Peyer's patch (tissue), 4 donors: ENCODE measurements at regions not wholly inside any gene's neighbourhood (a gene's known extent, or its start where the extent isn't known, plus 50 kb on each side); places are given as distances from the start of the nearest gene placed in this dataset.

Experiments used
- DNase-seq, 3 donors: peaks; one replicate each; pipeline ENCODE4 v3.0.0-alpha.2; 2017 to 2019
- H3K27ac ChIP-seq, 4 donors: fragments of 200-600 bp; sonication (generic); one replicate each; pipeline ENCODE4 v1.5.1; 2016 to 2019
- H3K27me3 ChIP-seq, 2 donors: fragments of 200-600 bp; sonication (generic); one replicate each; pipeline ENCODE4 v1.5.1; 2019
- H3K36me3 ChIP-seq, 3 donors: fragments of 200-600 bp; sonication (generic); one replicate each; pipeline ENCODE4 v1.5.1; 2016 to 2019
- H3K4me1 ChIP-seq, 4 donors: fragments of 200-600 bp; sonication (generic); one replicate each; pipeline ENCODE4 v1.5.1; 2016 to 2019
- H3K4me3 ChIP-seq, 4 donors: fragments of 200-600 bp; sonication (generic); 1 replicate in 3 of 4; 2 replicates in 1 of 4; pipeline ENCODE4 v1.5.1; 2016 to 2019; ENCODE audit warnings: mild to moderate bottlenecking in 1 of 4
- H3K9me3 ChIP-seq, 4 donors: fragments of 200-600 bp; sonication (generic); one replicate each; pipeline ENCODE4 v1.5.1; 2016 to 2019; ENCODE audit warnings: mild to moderate bottlenecking in 1 of 4
- CTCF ChIP-seq, 6 experiments: fragments of 450-650 bp in 4 of 6; fragments of 200-600 bp in 2 of 6; sonication (generic) in 1 of 6; IDR thresholded peaks; one replicate each; pipeline ENCODE4 v1.5.1; 2017 to 2019; ENCODE audit warnings: antibody characterized with exemption in 6 of 6, mild to moderate bottlenecking in 3 of 6, moderate library complexity in 1 of 6
- POLR2A ChIP-seq, 2 donors: fragments of 450-650 bp; IDR thresholded peaks; one replicate each; pipeline ENCODE4 v1.5.1; 2017; ENCODE audit warnings: antibody characterized with exemption in 2 of 2, mild to moderate bottlenecking in 2 of 2, moderate library complexity in 2 of 2

GRCh38 chr22:47343611-47344010 is 581.2 kb downstream of the TBC1D22A start:
- H3K4me1 ChIP-seq = no peaks in the 10 kb centered on the region
- H3K27me3 ChIP-seq = no peaks in the 10 kb centered on the region
- no peak for DNase-seq
- no peaks in the 10 kb centered on the region for H3K9me3 ChIP-seq
- no peak for TF ChIP-seq POLR2A (IDR thresholded peaks at IDR 0.05)
- TF ChIP-seq CTCF (IDR thresholded peaks at IDR 0.05) = no peak
- no peak overlapping the region for H3K4me3 ChIP-seq
- H3K27ac ChIP-seq = no peak overlapping the region
- no peaks in the 10 kb centered on the region for H3K36me3 ChIP-seq

- no peak for TF ChIP-seq CTCF (IDR thresholded peaks at IDR 0.05)
- Histone ChIP-seq H3K4me3 (no peak overlapping the region), H3K27me3 (no peaks in the 10 kb centered on the region), H3K4me1 (no peaks in the 10 kb centered on the region), H3K27ac (no peak overlapping the region), H3K9me3 (no peaks in the 10 kb centered on the region), H3K36me3 (no peaks in the 10 kb centered on the region)
- DNase-seq = peak in 1 of 3 donors; percentile 18
These were observed 580.0 kb downstream of the TBC1D22A start for GRCh38 chr22:47342446-47342845.

- H3K27ac ChIP-seq = no peak overlapping the region
- no peak overlapping the region for H3K4me3 ChIP-seq
- H3K4me1 ChIP-seq = no peaks in the 10 kb centered on the region
- DNase-seq = peak in 1 of 3 donors; percentile 27
- TF ChIP-seq CTCF (IDR thresholded peaks at IDR 0.05) (no peak), POLR2A (IDR thresholded peaks at IDR 0.05) (no peak)
- no peaks in the 10 kb centered on the region for H3K36me3 ChIP-seq
- no peaks in the 10 kb centered on the region for H3K27me3 ChIP-seq
- no peaks in the 10 kb centered on the region for H3K9me3 ChIP-seq
These were observed 579.0 kb downstream of the TBC1D22A start for GRCh38 chr22:47341464-47341863.

- DNase-seq = peak in 1 of 3 donors; percentile 10
- Histone ChIP-seq H3K9me3 (no peaks in the 10 kb centered on the region), H3K36me3 (no peaks in the 10 kb centered on the region), H3K4me3 (no peak overlapping the region), H3K27ac (no peak overlapping the region), H3K27me3 (no peaks in the 10 kb centered on the region), H3K4me1 (no peaks in the 10 kb centered on the region)
- no peak for TF ChIP-seq CTCF (IDR thresholded peaks at IDR 0.05)
These were observed 578.5 kb downstream of the TBC1D22A start for GRCh38 chr22:47340851-47341436.

- H3K27ac ChIP-seq = peak overlapping the region in 2 of 4 donors; percentile 10 to 54
These were observed 574.7 kb downstream of the TBC1D22A start for GRCh38 chr22:47337161-47337621.

More at GRCh38 chr22:47337161-47337621, 574.7 kb downstream of the TBC1D22A start:
- peak overlapping the region in 1 of 4 donors; percentile 25 for H3K4me3 ChIP-seq
- TF ChIP-seq POLR2A (IDR thresholded peaks at IDR 0.05) (no peak), CTCF (IDR thresholded peaks at IDR 0.05) (peak in 1 of 6 experiments; percentile 7)
- no peaks in the 10 kb centered on the region for H3K4me1 ChIP-seq
- DNase-seq = no peak
- no peaks in the 10 kb centered on the region for H3K27me3 ChIP-seq
- no peaks in the 10 kb centered on the region for H3K9me3 ChIP-seq
- no peaks in the 10 kb centered on the region for H3K36me3 ChIP-seq
